ENCODE measurements at regions not wholly inside any gene's neighbourhood (a gene's known extent, or its start where the extent isn't known, plus 50 kb on each side); places are given as distances from the start of the nearest gene placed in this dataset.

DNA sequence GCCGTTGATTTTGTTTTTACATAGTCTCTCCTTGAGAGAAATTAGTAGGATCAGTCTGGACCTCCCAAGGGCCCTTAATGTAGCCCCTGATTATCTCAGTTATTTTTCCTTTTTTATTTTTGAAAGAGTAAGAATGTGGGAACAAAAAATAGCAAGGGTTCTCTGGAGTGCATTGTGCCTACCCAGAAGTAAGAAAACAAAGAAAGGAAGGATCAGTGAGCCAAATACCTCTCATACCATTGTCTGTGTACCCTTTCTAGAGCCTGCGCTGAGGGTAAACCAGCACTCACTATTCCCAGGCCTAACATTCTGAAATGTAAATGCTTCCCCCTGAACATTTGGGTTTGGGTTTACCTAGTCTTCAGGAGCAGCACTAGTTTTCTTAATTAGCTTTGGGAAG, 213.0 kb upstream of the TARS1 start:
- no peak overlapping the region for H3K9ac ChIP-seq
- no peaks in the 10 kb centered on the region for H3K36me3 ChIP-seq (ENCODE audit: low read depth)
- no peak overlapping the region for H3K4me2 ChIP-seq (ENCODE audit: unreplicated experiment)
- in situ Hi-C loops (cut with MboI), result no loop called here
- no peak for DNase-seq
- H3K79me2 ChIP-seq (ENCODE audit: insufficient read depth), result no peaks in the 10 kb centered on the region
- no peak overlapping the region for H2AFZ ChIP-seq
- no peaks in the 10 kb centered on the region for H3K9me3 ChIP-seq (ENCODE audit: low read depth)
- no peak overlapping the region for H3K27ac ChIP-seq
- H3K27me3 ChIP-seq (replicated peaks; ENCODE audit: insufficient read depth), result no peaks in the 10 kb centered on the region
- H3K4me1 ChIP-seq (ENCODE audit: insufficient read depth), result peaks cover 25% of the 10 kb centered on the region
- H3K9me2 ChIP-seq (ENCODE audit: insufficient read depth), result no peaks in the 10 kb centered on the region
- TF ChIP-seq EZH2phosphoT487 (IDR thresholded peaks at IDR 0.05; ENCODE audit: insufficient read depth, low read depth) (no peak), EZH2 (IDR thresholded peaks at IDR 0.05; ENCODE audit: insufficient read depth, poor library complexity, severe bottlenecking) (no peak)
- H3F3A ChIP-seq (ENCODE audit: insufficient read depth), result peaks cover 11% of the 10 kb centered on the region; the same call in 1 of the 2 replicates
- H4K20me1 ChIP-seq (ENCODE audit: insufficient read depth), result no peaks in the 10 kb centered on the region
- H3K4me3 ChIP-seq, result no peak overlapping the region
- WGBS, 2 experiments (ENCODE audit: low coverage in 1 of 2, low lambda C conversion rate in 2 of 2, missing lambda C conversion rate in 2 of 2), result 86 to 95% methylated on average over 2 of the region's 2 CpGs

GRCh38 chr5:33228149-33228548, 212.6 kb upstream of the TARS1 start:
- no peak overlapping the region for H3K4me3 ChIP-seq
- WGBS, 2 experiments (ENCODE audit: low coverage in 1 of 2, low lambda C conversion rate in 2 of 2, missing lambda C conversion rate in 2 of 2), result 77 to 78% methylated on average over 3 of the region's 3 CpGs
- H3K9ac ChIP-seq, result no peak overlapping the region
- H3K9me2 ChIP-seq (ENCODE audit: insufficient read depth), result no peaks in the 10 kb centered on the region
- no peaks in the 10 kb centered on the region for H4K20me1 ChIP-seq (ENCODE audit: insufficient read depth)
- H3K79me2 ChIP-seq (ENCODE audit: insufficient read depth), result no peaks in the 10 kb centered on the region
- no peak overlapping the region for H3K4me2 ChIP-seq (ENCODE audit: unreplicated experiment)
- TF ChIP-seq EZH2phosphoT487 (IDR thresholded peaks at IDR 0.05; ENCODE audit: insufficient read depth, low read depth) (no peak), EZH2 (IDR thresholded peaks at IDR 0.05; ENCODE audit: insufficient read depth, poor library complexity, severe bottlenecking) (no peak)
- H2AFZ ChIP-seq, result no peak overlapping the region
- no peaks in the 10 kb centered on the region for H3K36me3 ChIP-seq (ENCODE audit: low read depth)
- no peak for DNase-seq
- H3K27ac ChIP-seq, result no peak overlapping the region
- peaks cover 25% of the 10 kb centered on the region for H3K4me1 ChIP-seq (ENCODE audit: insufficient read depth)
- H3F3A ChIP-seq (ENCODE audit: insufficient read depth), result peaks cover 11% of the 10 kb centered on the region; the same call in 1 of the 2 replicates
- in situ Hi-C loops (cut with MboI), result no loop called here
- no peaks in the 10 kb centered on the region for H3K27me3 ChIP-seq (replicated peaks; ENCODE audit: insufficient read depth)
- no peaks in the 10 kb centered on the region for H3K9me3 ChIP-seq (ENCODE audit: low read depth)

DNA sequence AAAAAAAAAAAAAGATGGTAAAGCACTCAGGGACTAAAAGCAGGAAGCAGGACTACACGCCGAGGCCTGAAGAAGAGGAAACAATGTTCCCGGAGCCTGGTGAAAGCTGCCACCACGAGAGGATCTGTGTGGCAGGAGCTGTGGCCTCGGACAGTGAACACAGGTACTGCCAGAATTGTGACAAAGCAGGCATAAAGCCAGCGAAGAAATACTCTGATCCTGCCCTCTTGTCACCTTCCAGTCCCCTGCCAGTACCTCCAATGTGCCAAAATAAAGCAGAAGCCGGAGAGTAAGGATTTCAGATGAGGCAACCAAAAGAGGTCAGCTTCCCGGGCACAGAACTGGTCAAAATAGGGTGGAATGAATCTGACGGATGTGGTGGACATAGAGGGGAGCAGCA, 211.5 kb upstream of the TARS1 start:
- Histone ChIP-seq H3K79me2 (ENCODE audit: insufficient read depth) (no peaks in the 10 kb centered on the region), H3K27me3 (replicated peaks; ENCODE audit: insufficient read depth) (no peaks in the 10 kb centered on the region), H4K20me1 (ENCODE audit: insufficient read depth) (no peaks in the 10 kb centered on the region), H3K4me1 (ENCODE audit: insufficient read depth) (peaks cover 15% of the 10 kb centered on the region), H3K9ac (no peak overlapping the region), H3K4me3 (no peak overlapping the region), H2AFZ (no peak overlapping the region), H3K36me3 (ENCODE audit: low read depth) (no peaks in the 10 kb centered on the region), H3K27ac (no peak overlapping the region), H3K4me2 (ENCODE audit: unreplicated experiment) (no peak overlapping the region), H3K9me3 (ENCODE audit: low read depth) (no peaks in the 10 kb centered on the region), H3K9me2 (ENCODE audit: insufficient read depth) (no peaks in the 10 kb centered on the region), H3F3A (ENCODE audit: insufficient read depth) (peaks cover 2% of the 10 kb centered on the region; the same call in 1 of the 2 replicates)
- in situ Hi-C loops (cut with MboI), result no loop called here
- TF ChIP-seq EZH2 (IDR thresholded peaks at IDR 0.05; ENCODE audit: insufficient read depth, poor library complexity, severe bottlenecking), result no peak
- TF ChIP-seq EZH2phosphoT487 (IDR thresholded peaks at IDR 0.05; ENCODE audit: insufficient read depth, low read depth), result no peak
- no peak for DNase-seq
- 81 to 85% methylated on average over 9 of the region's 9 CpGs for WGBS, 2 experiments (ENCODE audit: low coverage in 1 of 2, low lambda C conversion rate in 2 of 2, missing lambda C conversion rate in 2 of 2)

DNA sequence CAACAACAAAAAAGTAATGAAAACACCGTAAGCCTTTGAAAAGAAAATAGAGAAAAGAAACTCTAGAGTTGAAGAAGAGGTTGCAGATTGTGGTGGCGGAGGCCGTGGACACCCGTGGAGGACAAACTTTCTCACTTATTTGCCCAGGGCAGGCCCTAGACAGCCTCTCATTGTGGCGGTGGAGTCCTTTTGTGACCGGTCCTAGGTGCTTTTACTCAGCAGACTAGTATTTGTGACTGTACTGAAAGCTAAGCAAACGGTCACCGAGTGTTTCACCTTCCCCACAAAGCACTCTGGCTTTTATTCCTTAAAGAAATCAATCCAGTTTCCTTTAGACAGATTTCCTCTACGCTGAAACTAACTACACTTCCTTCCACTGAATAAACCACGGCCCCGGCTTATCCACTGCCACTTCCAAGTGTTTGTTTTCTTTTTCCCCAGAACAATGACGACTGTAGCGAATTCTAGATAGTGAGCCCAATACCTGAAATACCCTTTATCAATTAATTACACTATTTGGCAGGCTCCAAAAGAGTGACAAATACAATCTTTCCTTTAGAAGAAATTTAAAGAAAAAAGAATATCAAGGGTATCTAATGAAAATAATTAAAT, 210.2 kb upstream of the TARS1 start:
- Histone ChIP-seq H3K4me3 (no peak overlapping the region), H3K27me3 (replicated peaks; ENCODE audit: insufficient read depth) (no peaks in the 10 kb centered on the region), H4K20me1 (ENCODE audit: insufficient read depth) (no peaks in the 10 kb centered on the region), H3K9ac (no peak overlapping the region), H3K4me2 (ENCODE audit: unreplicated experiment) (no peak overlapping the region), H3K9me3 (ENCODE audit: low read depth) (no peaks in the 10 kb centered on the region), H3K9me2 (ENCODE audit: insufficient read depth) (no peaks in the 10 kb centered on the region), H3F3A (ENCODE audit: insufficient read depth) (no peaks in the 10 kb centered on the region), H2AFZ (no peak overlapping the region), H3K4me1 (ENCODE audit: insufficient read depth) (peaks cover 13% of the 10 kb centered on the region), H3K79me2 (ENCODE audit: insufficient read depth) (no peaks in the 10 kb centered on the region), H3K36me3 (ENCODE audit: low read depth) (no peaks in the 10 kb centered on the region), H3K27ac (no peak overlapping the region)
- TF ChIP-seq EZH2phosphoT487 (IDR thresholded peaks at IDR 0.05; ENCODE audit: insufficient read depth, low read depth) (no peak), EZH2 (IDR thresholded peaks at IDR 0.05; ENCODE audit: insufficient read depth, poor library complexity, severe bottlenecking) (no peak)
- in situ Hi-C loops (cut with MboI), result no loop called here
- 95 to 96% methylated on average over 13 of the region's 13 CpGs for WGBS, 2 experiments (ENCODE audit: low coverage in 1 of 2, low lambda C conversion rate in 2 of 2, missing lambda C conversion rate in 2 of 2)
- DNase-seq, result no peak
